ENCODE measurements at regions not wholly inside any gene's neighbourhood (a gene's known extent, or its start where the extent isn't known, plus 50 kb on each side); places are given as distances from the start of the nearest gene placed in this dataset.

- Histone ChIP-seq H3K9ac (ENCODE audit: low read length) (no peak overlapping the region), H3K27ac (ENCODE audit: low read depth, low read length, poor library complexity, severe bottlenecking) (no peak overlapping the region), H3K4me1 (ENCODE audit: insufficient read depth, low read length, severe bottlenecking) (no peaks in the 10 kb centered on the region), H3K4me3 (ENCODE audit: low read depth, low read length, poor library complexity, severe bottlenecking) (no peak overlapping the region), H3K9me3 (ENCODE audit: low read length) (peaks cover 5% of the 10 kb centered on the region; the same call in 1 of the 2 replicates), H3K9me2 (ENCODE audit: low read depth, low read length) (no peaks in the 10 kb centered on the region), H3K27me3 (ENCODE audit: insufficient read depth, low read length) (no peaks in the 10 kb centered on the region), H3K79me2 (ENCODE audit: insufficient read depth, low read length) (no peaks in the 10 kb centered on the region), H3K4me2 (ENCODE audit: low read length) (no peak overlapping the region), H4K20me1 (ENCODE audit: insufficient read depth, low read length) (no peaks in the 10 kb centered on the region), H2AFZ (ENCODE audit: low read length) (no peak overlapping the region), H3F3A (ENCODE audit: insufficient read depth, low read length) (no peaks in the 10 kb centered on the region), H3K36me3 (ENCODE audit: insufficient read depth, low read length) (no peaks in the 10 kb centered on the region)
- TF ChIP-seq, protein P1, sequence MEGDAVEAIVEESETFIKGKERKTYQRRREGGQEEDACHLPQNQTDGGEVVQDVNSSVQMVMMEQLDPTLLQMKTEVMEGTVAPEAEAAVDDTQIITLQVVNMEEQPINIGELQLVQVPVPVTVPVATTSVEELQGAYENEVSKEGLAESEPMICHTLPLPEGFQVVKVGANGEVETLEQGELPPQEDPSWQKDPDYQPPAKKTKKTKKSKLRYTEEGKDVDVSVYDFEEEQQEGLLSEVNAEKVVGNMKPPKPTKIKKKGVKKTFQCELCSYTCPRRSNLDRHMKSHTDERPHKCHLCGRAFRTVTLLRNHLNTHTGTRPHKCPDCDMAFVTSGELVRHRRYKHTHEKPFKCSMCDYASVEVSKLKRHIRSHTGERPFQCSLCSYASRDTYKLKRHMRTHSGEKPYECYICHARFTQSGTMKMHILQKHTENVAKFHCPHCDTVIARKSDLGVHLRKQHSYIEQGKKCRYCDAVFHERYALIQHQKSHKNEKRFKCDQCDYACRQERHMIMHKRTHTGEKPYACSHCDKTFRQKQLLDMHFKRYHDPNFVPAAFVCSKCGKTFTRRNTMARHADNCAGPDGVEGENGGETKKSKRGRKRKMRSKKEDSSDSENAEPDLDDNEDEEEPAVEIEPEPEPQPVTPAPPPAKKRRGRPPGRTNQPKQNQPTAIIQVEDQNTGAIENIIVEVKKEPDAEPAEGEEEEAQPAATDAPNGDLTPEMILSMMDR (IDR thresholded peaks at IDR 0.05; ENCODE audit: low read length), result no peak
- TF ChIP-seq EZH2 (IDR thresholded peaks at IDR 0.05; ENCODE audit: borderline replicate concordance, low read length), result no peak
Measured at GRCh38 chr6:74505391-74505790, 700.5 kb downstream of the COL12A1 start.

GRCh38 chr6:74504941-74505340 is 700.9 kb downstream of the COL12A1 start:
- Histone ChIP-seq H3K79me2 (ENCODE audit: insufficient read depth, low read length) (no peaks in the 10 kb centered on the region), H3K9ac (ENCODE audit: low read length) (no peak overlapping the region), H2AFZ (ENCODE audit: low read length) (no peak overlapping the region), H3K9me3 (ENCODE audit: low read length) (peaks cover 5% of the 10 kb centered on the region; the same call in 1 of the 2 replicates), H3K27ac (ENCODE audit: low read depth, low read length, poor library complexity, severe bottlenecking) (no peak overlapping the region), H3K36me3 (ENCODE audit: insufficient read depth, low read length) (no peaks in the 10 kb centered on the region), H4K20me1 (ENCODE audit: insufficient read depth, low read length) (no peaks in the 10 kb centered on the region), H3K9me2 (ENCODE audit: low read depth, low read length) (no peaks in the 10 kb centered on the region), H3F3A (ENCODE audit: insufficient read depth, low read length) (no peaks in the 10 kb centered on the region), H3K4me3 (ENCODE audit: low read depth, low read length, poor library complexity, severe bottlenecking) (no peak overlapping the region), H3K27me3 (ENCODE audit: insufficient read depth, low read length) (no peaks in the 10 kb centered on the region), H3K4me2 (ENCODE audit: low read length) (no peak overlapping the region), H3K4me1 (ENCODE audit: insufficient read depth, low read length, severe bottlenecking) (no peaks in the 10 kb centered on the region)
- TF ChIP-seq EZH2 (IDR thresholded peaks at IDR 0.05; ENCODE audit: borderline replicate concordance, low read length), result no peak
- TF ChIP-seq, protein P1 (IDR thresholded peaks at IDR 0.05; ENCODE audit: low read length), result no peak

DNA sequence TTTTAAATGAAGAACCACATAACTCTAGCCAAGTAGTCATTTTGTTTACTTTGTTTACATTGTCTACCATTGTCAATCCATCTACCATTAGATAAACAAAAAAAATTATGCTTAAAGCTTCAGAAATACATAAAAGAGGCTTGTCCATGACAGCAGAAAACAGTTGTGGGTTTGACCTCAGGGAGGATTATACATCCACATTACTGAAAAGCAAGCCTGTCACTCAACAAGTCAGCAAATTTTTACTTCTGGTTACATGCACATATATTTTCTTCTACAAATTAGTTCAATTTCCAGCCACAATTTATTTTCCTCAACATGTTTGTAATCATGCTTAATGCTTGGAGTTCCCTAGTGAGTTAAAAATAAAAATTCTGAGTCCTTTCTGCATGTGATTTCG is 713.3 kb downstream of the COL12A1 start:
- Histone ChIP-seq H3K9me3 (ENCODE audit: low read length) (no peaks in the 10 kb centered on the region), H3K79me2 (ENCODE audit: insufficient read depth, low read length) (no peaks in the 10 kb centered on the region), H3K4me3 (ENCODE audit: low read depth, low read length, poor library complexity, severe bottlenecking) (no peak overlapping the region), H3K4me1 (ENCODE audit: insufficient read depth, low read length, severe bottlenecking) (no peaks in the 10 kb centered on the region), H3K4me2 (ENCODE audit: low read length) (no peak overlapping the region), H3K27me3 (ENCODE audit: insufficient read depth, low read length) (no peaks in the 10 kb centered on the region), H2AFZ (ENCODE audit: low read length) (no peak overlapping the region), H4K20me1 (ENCODE audit: insufficient read depth, low read length) (no peaks in the 10 kb centered on the region), H3K9ac (ENCODE audit: low read length) (no peak overlapping the region), H3K36me3 (ENCODE audit: insufficient read depth, low read length) (no peaks in the 10 kb centered on the region), H3K27ac (ENCODE audit: low read depth, low read length, poor library complexity, severe bottlenecking) (no peak overlapping the region), H3K9me2 (ENCODE audit: low read depth, low read length) (no peaks in the 10 kb centered on the region), H3F3A (ENCODE audit: insufficient read depth, low read length) (no peaks in the 10 kb centered on the region)
- TF ChIP-seq, protein P1 (IDR thresholded peaks at IDR 0.05; ENCODE audit: low read length), result no peak
- no peak for TF ChIP-seq EZH2 (IDR thresholded peaks at IDR 0.05; ENCODE audit: borderline replicate concordance, low read length)
